Type B pancreatic cell (in vitro differentiated cells): ENCODE measurements at regions not wholly inside any gene's neighbourhood (a gene's known extent, or its start where the extent isn't known, plus 50 kb on each side); places are given as distances from the start of the nearest gene placed in this dataset.
"Not testable (repeated sequence)": the region's sequence is repeated elsewhere in the genome, so short reads cannot be mapped to it uniquely, and the experiment has no call there.

ENCODE experiments used
- DNase-seq: peaks from one replicate; pipeline ENCODE4 v3.0.0; 2021; ENCODE audit warnings: mixed read lengths; ENCODE audit not compliant: unreplicated experiment; ENCODE audit errors: extremely low spot score
- H3K27ac Mint-ChIP-seq: 2 replicates; pipeline ENCODE4 v1.8.0; 2021; ENCODE audit warnings: mild to moderate bottlenecking, mixed read lengths
- H3K27me3 Mint-ChIP-seq: 2 replicates; pipeline ENCODE4 v1.8.0; 2021; ENCODE audit warnings: mixed read lengths
- H3K36me3 Mint-ChIP-seq: 2 replicates; pipeline ENCODE4 v1.8.0; 2021; ENCODE audit warnings: mixed read lengths
- H3K4me1 Mint-ChIP-seq: one replicate; pipeline ENCODE4 v1.8.0; 2021; ENCODE audit warnings: mixed read lengths; ENCODE audit not compliant: unreplicated experiment
- H3K4me3 Mint-ChIP-seq: 2 replicates; pipeline ENCODE4 v1.8.0; 2021; ENCODE audit warnings: mild to moderate bottlenecking, mixed read lengths
- H3K9me3 Mint-ChIP-seq: 2 replicates; pipeline ENCODE4 v1.8.0; 2021; ENCODE audit warnings: mixed read lengths
- CTCF ChIP-seq: fragments of 200-600 bp; sonication (generic); conservative IDR thresholded peaks from 2 replicates; pipeline ENCODE4 v1.5.0; 2021; ENCODE audit warnings: antibody characterized with exemption, mild to moderate bottlenecking

DNA sequence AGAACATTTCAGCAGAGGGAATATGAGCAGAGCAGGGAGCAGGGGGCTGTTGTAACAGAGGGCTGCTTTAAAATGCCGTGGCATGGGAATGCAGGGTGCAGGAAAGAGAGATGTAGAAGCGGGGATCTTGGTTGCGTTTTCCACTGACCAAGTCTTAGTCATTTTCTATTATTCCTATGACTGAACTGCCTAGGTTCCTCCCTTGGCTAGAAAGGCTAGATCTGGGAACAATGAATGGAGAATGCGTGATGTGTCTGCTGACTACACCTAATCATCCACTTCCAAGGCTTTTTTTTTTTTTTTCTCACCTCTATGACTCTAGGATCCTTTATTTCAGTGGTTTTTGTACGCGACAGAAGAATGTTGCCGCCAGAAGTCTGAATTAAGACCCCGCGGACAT lies 607.4 kb upstream of the TBL1XR1 start:
- no peaks in the 10 kb centered on the region for H3K9me3 Mint-ChIP-seq
- no peak for TF ChIP-seq CTCF
- H3K36me3 Mint-ChIP-seq: no peaks in the 10 kb centered on the region
- peaks cover 10% of the 10 kb centered on the region for H3K4me1 Mint-ChIP-seq
- H3K27ac Mint-ChIP-seq: no peak overlapping the region
- H3K4me3 Mint-ChIP-seq: no peak overlapping the region
- no peak for DNase-seq
- no peaks in the 10 kb centered on the region for H3K27me3 Mint-ChIP-seq

- no peak overlapping the region for H3K4me3 Mint-ChIP-seq
- H3K36me3 Mint-ChIP-seq: no peaks in the 10 kb centered on the region
- peaks cover 9% of the 10 kb centered on the region for H3K4me1 Mint-ChIP-seq
- H3K27me3 Mint-ChIP-seq: no peaks in the 10 kb centered on the region
- H3K27ac Mint-ChIP-seq: no peak overlapping the region
- no peak for DNase-seq
- peaks cover 4% of the 10 kb centered on the region for H3K9me3 Mint-ChIP-seq
- no peak for TF ChIP-seq CTCF
These were observed 610.0 kb upstream of the TBL1XR1 start for GRCh38 chr3:177807150-177807875.

DNA sequence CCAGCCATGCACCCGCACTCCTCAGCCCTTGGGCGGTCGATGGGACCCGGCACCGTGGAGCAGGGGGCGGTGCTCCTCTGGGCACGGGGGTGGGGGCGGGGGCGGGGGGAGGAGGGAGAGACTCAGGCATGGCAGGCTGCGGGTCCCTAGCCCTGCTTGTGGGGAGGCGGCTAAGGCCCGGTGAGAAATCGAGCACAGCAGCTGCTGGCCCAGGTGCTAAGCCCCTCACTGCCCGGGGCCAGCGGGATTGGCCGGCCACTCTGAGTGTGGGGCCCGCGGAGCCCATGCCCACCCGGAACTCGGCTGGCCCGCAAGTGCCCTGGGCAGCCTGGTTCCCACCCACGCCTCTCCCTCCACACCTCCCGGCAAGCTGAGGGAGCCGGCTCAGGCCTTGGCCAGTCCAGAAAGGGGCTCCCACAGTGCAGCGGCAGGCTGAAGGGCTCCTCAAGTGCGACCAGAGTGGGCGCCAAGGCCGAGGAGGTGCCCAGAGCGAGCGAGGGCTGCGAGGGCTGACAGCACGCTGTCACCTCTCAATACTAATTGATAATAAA lies 611.7 kb upstream of the TBL1XR1 start:
- H3K36me3 Mint-ChIP-seq, H3K27me3 Mint-ChIP-seq, H3K4me1 Mint-ChIP-seq, DNase-seq, H3K27ac Mint-ChIP-seq, H3K4me3 Mint-ChIP-seq: not testable (repeated sequence)
- peaks cover 14% of the 10 kb centered on the region for H3K9me3 Mint-ChIP-seq

DNA sequence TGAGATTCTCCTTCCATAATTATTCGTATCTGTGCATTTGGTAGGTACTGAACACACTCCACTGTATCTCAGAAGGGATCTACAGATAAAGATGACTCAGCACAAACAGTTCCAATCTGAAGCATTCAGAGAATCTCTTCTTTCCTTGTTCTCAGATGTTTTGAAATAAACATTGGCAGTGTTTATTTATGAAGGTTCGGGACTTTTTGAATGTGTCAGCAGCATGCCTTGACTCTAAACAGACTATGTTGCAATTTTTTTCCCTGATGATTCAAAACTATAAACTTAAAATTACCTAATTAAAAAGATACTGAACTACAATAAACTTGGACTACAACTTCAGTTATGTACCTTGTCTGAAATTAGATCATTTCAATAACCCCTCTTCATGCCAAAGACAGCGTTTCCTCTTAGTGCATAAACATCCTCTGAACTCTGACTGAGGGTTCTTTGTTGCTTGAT lies 612.9 kb upstream of the TBL1XR1 start:
- Mint-ChIP-seq H3K27ac (peak overlapping the region; percentile 20), H3K4me1 (peaks cover 5% of the 10 kb centered on the region), H3K9me3 (peaks cover 14% of the 10 kb centered on the region), H3K36me3 (no peaks in the 10 kb centered on the region), H3K4me3 (no peak overlapping the region), H3K27me3 (no peaks in the 10 kb centered on the region)
- no peak for DNase-seq
- no peak for TF ChIP-seq CTCF

- Mint-ChIP-seq H3K4me3 (no peak overlapping the region), H3K36me3 (no peaks in the 10 kb centered on the region), H3K4me1 (peaks cover 5% of the 10 kb centered on the region), H3K27ac (no peak overlapping the region), H3K27me3 (no peaks in the 10 kb centered on the region), H3K9me3 (peaks cover 14% of the 10 kb centered on the region)
- TF ChIP-seq CTCF: no peak
- DNase-seq: no peak
These were observed 613.8 kb upstream of the TBL1XR1 start for GRCh38 chr3:177811112-177811511.

- no peaks in the 10 kb centered on the region for H3K27me3 Mint-ChIP-seq
- H3K27ac Mint-ChIP-seq: no peak overlapping the region
- no peak for DNase-seq
- H3K4me1 Mint-ChIP-seq: peaks cover 10% of the 10 kb centered on the region
- no peak overlapping the region for H3K4me3 Mint-ChIP-seq
- H3K36me3 Mint-ChIP-seq: no peaks in the 10 kb centered on the region
- H3K9me3 Mint-ChIP-seq: peaks cover 14% of the 10 kb centered on the region
- TF ChIP-seq CTCF: no peak
These were observed 614.6 kb upstream of the TBL1XR1 start for GRCh38 chr3:177811835-177812234.
